HT1080 (cell line): ENCODE measurements at regions not wholly inside any gene's neighbourhood (a gene's known extent, or its start where the extent isn't known, plus 50 kb on each side); places are given as distances from the start of the nearest gene placed in this dataset.
A peak's percentile ranks its signal among the peaks of the same experiment; 100 is the strongest.
"Not testable (repeated sequence)": the region's sequence is repeated elsewhere in the genome, so short reads cannot be mapped to it uniquely, and the experiment has no call there.

Experiments
- DNase-seq: peaks from one replicate; pipeline ENCODE4 v3.0.0-alpha.2; 2015; ENCODE audit warnings: low read depth

- DNase-seq: no peak
These were observed 310.7 kb upstream of the DPPA4 start for GRCh38 chr3:109648027-109648426.

GRCh38 chr3:109656225-109656624 is 318.9 kb upstream of the DPPA4 start:
- no peak for DNase-seq

GRCh38 chr3:109678600-109678999 is 341.3 kb upstream of the DPPA4 start:
- no peak for DNase-seq

GRCh38 chr3:109679664-109680063 is 342.3 kb upstream of the DPPA4 start:
- DNase-seq: no peak

- DNase-seq: no peak
These were observed 346.4 kb upstream of the DPPA4 start for GRCh38 chr3:109683746-109684145.

GRCh38 chr3:109685084-109686079 is 348.0 kb upstream of the DPPA4 start:
- peak; percentile 99 for DNase-seq

- DNase-seq: no peak
These were observed 350.3 kb upstream of the DPPA4 start for GRCh38 chr3:109687626-109688025.

GRCh38 chr3:109696932-109697331 is 359.6 kb upstream of the DPPA4 start:
- DNase-seq: no peak

- DNase-seq: peak; percentile 75
These were observed 364.9 kb upstream of the DPPA4 start for GRCh38 chr3:109702252-109702651.

- no peak for DNase-seq
These were observed 365.6 kb upstream of the DPPA4 start for GRCh38 chr3:109702976-109703375.

GRCh38 chr3:109705133-109705532 is 367.8 kb upstream of the DPPA4 start:
- not testable (repeated sequence) for DNase-seq

- no peak for DNase-seq
These were observed 370.3 kb upstream of the DPPA4 start for GRCh38 chr3:109707617-109708016.

GRCh38 chr3:109713288-109713687 is 375.9 kb upstream of the DPPA4 start:
- no peak for DNase-seq

- DNase-seq: no peak
These were observed 378.4 kb upstream of the DPPA4 start for GRCh38 chr3:109715707-109716106.

- DNase-seq: peak; percentile 58
These were observed 381.5 kb upstream of the DPPA4 start for GRCh38 chr3:109718850-109719249.

GRCh38 chr3:109728861-109729494 is 391.6 kb upstream of the DPPA4 start:
- peak; percentile 23 for DNase-seq

- DNase-seq: peak; percentile 53
These were observed 394.5 kb upstream of the DPPA4 start for GRCh38 chr3:109731639-109732473.

GRCh38 chr3:109743981-109744380 is 406.6 kb upstream of the DPPA4 start:
- DNase-seq: no peak

GRCh38 chr3:109772520-109772919 is 435.2 kb upstream of the DPPA4 start:
- DNase-seq: no peak

GRCh38 chr3:109774108-109774507 is 436.8 kb upstream of the DPPA4 start:
- no peak for DNase-seq

- no peak for DNase-seq
These were observed 446.9 kb upstream of the DPPA4 start for GRCh38 chr3:109784285-109784684.
